Stimulated activated CD4-positive, alpha-beta T cell treated with anti-CD3 and anti-CD28 coated beads, Interleukin-2, amount 100 ng/mL, for 24 hours (primary cell): ENCODE measurements at regions not wholly inside any gene's neighbourhood (a gene's known extent, or its start where the extent isn't known, plus 50 kb on each side); places are given as distances from the start of the nearest gene placed in this dataset.

ENCODE experiments used
- DNase-seq, 2 donors: peaks; one replicate each; pipeline ENCODE4 v3.0.0-alpha.2; 2020

- DNase-seq = no peak
Observed at GRCh38 chr6:132868057-132868456, 53.7 kb downstream of the RPS12 start.

- no peak for DNase-seq
Observed at GRCh38 chr6:132872923-132873322, 58.6 kb downstream of the RPS12 start.

DNA sequence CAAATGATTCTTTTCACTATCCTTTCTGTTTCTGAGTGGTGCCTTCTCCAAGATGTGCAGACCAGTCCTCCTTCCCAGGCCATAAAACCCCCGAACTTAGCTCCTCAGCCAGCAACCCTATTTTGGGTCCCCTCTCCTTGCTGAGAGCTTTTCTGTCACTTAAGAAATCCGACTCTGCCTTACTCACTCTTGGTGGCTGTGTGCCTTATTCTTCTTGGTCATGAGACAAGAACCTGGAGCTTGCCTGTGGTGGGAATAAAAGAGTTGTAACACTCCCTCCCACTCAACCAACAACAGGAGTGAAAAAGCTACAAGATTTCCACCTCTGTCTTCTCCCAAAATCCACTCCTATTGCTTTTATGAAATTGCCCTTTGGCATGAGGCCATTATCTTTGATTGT is 62.6 kb downstream of the RPS12 start:
- no peak for DNase-seq

DNA sequence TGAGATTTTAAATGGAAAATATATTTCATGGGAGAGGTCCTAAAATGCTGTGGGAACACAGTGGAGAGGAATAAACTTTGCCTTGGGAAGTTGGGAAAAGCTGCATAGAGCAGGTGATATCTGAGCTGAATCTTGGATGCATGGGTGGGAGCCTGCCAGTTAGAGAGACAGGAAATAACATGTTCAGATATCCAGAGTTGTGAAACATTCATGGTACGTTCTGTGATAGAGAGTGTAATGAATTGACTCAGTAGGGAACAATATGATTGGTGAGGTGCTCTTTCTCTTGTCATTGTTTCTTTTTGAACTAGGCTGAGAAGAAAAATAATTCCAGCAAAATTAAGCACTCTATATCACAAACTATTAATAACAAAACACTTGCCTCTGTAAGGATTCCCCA is 72.8 kb downstream of the RPS12 start:
- DNase-seq = no peak

GRCh38 chr6:132888701-132889100 is 74.3 kb downstream of the RPS12 start:
- no peak for DNase-seq

- no peak for DNase-seq
Observed at GRCh38 chr6:132892929-132893771, 78.8 kb downstream of the RPS12 start.

GRCh38 chr6:132893772-132894490 is 79.6 kb downstream of the RPS12 start:
- DNase-seq = no peak

- DNase-seq = no peak
Observed at GRCh38 chr6:132898376-132898775, 84.0 kb downstream of the RPS12 start.

GRCh38 chr6:132900849-132901248 is 86.5 kb downstream of the RPS12 start:
- DNase-seq = no peak

DNA sequence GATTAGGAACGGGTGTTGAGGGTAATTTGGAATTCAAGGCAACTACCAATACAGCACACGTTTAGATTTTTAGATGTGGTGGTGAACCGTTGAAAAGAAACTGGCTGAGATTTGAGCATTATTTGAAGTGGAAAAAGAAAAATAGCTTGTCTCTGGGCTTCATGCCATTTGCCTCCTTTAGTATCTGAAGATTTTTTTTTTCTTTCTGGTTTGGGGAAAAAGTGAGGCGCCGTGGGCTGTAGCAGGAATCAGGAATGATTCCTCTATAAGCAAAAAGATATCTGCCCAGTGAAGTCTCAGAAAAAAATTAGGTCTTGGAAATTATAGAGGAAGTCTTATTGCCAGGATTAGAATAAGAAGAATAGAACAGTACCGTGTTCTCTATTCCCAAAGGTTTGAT is 88.5 kb downstream of the RPS12 start:
- no peak for DNase-seq

- no peak for DNase-seq
Observed at GRCh38 chr6:132907231-132907630, 92.9 kb downstream of the RPS12 start.

DNA sequence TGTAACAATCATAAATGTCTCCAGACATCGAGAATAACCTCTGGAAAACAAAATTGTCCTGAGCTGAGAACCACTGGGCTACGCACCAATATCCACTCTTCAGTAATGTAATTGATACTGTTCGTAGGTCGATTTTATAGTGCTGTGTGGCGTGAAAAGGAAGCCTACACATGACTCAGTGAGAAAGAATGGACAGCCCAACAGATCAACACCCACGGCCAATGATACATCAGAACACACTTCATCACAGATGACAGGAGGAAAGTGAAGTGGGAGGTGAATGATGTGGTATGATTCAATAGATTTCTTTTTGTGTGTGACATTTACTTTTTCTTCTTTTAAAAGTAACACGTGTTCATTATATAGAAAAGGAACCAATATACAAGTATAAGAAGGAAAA is 93.5 kb downstream of the RPS12 start:
- DNase-seq = no peak

GRCh38 chr6:132909742-132910141 is 95.4 kb downstream of the RPS12 start:
- DNase-seq = no peak

DNA sequence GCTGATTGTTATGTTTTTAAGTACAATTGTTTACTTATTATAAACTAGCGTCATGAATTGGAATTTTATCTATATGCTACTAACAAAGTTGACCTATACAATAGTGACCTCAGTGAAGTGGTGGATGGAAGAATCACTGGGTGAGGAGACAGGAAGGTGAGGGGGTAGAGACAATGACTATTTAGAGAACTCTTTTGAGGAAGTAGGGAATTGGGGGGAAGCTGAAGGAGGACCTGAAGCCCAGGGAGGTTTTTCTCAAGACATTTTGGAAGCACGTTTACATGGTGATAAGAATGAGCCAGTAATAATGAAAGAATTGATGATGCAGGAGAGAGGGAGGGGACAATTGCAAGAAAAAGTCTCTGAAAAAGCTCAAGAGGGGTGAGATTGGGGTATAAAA is 96.4 kb downstream of the RPS12 start:
- no peak for DNase-seq

DNA sequence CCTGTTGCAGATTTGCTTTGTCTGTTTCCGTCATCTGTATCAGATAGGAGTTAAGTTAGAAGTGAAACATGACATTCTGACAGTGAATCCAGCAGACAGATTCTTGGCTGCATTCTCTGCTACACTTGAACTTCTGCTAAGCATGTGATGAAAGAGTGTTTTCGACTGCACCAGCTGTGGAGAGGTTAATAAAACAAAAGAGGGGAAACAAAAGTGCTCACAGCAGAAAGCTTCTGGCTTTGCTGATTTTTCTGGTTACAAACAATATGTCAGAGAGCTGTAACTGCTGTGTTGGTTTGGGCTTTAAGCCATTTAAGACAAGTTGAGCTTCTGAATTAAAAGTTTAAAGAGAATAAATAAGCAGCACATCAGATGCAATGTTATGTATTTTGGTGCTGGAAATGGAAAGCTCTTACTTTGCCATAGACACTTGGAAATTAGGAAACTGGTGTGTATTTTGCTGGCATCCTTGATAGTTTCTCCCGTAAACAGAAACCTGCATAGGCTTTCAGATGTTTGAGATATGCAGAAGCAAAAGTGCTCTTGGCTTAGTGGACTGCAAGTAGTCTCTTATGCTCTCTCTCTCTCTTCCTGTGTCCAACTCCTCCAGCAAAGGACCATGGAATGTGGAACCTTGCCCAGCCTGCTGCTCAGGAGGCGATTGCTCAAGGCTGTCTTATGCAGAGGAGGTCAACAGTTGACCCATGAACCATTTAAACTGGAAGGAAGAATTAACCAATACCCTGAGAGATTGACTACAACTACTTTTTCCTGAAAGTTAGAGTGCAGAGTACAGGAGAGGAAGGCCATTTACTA is 104.9 kb downstream of the RPS12 start:
- DNase-seq = no peak

GRCh38 chr6:132927713-132928112 is 113.3 kb downstream of the RPS12 start:
- no peak for DNase-seq

DNA sequence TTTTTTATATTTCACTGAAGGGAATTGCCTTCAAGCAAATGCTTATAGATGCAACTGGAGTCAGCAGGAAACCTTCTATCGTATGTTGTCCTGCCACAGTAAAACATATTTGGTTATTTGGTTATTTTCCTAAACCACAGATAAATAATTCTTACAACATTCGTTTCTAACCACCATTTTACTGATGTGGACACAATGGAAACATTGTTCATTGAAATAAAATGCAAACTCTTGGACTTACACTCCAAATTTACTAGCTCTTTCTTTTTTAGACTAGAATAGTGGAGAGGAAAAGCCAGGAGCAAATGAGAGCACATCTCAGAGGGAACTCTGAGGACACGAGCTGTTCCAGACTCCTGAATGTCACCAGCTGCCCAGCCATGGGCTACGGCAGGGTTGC is 114.8 kb downstream of the RPS12 start:
- no peak for DNase-seq

DNA sequence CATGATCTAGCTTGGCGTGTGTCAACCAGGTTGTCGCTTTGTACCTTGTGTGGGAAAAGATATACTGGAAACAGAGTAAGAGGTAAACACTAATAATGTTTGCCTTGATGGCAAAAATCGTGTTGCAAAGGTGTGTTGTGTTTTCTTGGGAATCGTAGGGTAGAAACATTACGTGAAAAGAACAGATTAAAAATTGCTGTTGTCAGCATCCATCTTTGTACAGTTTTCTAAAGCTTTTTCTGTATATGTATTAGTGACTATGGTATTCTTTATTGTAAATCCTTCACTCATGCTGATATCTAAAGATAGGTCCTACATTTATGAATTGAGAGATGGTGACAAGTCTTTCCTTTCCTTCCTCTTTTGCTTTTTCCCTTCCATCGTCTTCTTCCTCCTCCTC is 116.9 kb downstream of the RPS12 start:
- no peak for DNase-seq

DNA sequence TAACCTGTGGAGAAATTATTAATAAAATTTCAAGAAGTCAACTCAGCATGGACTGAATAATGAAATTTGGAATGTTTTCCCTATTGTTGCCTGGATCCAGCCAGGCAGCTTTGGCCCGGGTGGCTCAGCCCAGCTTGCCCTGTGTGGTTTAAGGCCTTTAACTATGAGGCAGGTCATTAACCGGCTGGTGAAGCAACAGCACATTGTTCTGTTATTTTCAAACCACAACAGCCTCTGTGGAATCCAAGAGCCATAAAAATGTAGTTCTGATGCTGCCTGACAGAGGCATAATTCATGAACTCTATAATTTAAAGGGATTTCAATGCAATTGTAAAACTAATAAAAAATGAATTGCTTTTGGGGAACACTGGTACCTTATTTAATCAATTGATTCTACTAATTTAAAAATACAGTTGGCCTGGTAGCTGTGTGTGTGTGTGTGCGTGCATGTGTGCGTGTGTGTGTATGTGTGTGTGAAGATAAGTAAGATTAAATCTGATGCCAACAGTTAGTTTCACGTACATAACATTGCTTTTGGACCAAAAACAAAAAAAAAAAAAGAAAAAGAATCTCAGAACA is 117.7 kb downstream of the RPS12 start:
- DNase-seq = no peak

- DNase-seq = no peak
Observed at GRCh38 chr6:132932588-132932987, 118.2 kb downstream of the RPS12 start.

GRCh38 chr6:132933090-132933489 is 118.7 kb downstream of the RPS12 start:
- no peak for DNase-seq

DNA sequence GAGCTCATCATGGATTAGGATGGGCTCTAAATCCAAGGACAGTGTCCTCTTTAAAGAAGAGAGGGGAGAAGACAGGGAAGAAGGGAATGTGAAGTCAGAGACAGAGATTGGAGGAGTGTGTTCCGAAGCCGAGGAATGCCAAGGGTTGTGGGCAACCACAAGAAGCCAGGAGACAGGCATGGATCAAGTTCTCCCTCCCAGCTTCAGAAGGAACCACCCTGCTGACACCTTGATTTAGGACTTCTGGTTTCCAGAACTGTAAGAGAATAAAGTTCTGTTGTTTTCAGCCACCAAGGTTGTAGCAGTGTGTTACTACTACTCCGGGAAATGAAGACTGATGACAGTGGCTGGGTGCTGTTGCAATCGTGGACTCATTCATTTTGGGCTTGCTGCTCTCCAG is 120.1 kb downstream of the RPS12 start:
- no peak for DNase-seq

DNA sequence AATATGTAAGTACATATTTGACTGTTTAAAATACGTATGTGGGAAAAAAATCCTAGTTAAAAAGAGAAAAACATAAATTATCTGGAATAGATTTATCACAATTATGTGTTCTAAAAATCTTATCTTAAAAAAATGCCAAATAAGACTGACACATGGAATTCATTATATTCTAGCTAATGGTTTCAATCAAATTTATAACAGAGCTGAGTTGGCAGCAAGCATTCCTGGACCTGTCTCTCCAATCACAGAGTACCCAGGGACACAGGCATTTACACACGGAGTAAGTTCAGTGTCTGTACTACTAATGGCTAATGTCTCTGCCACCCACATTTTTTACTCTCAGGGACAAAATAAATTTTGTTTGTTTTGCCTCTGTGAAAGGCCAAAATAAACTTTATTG is 122.3 kb downstream of the RPS12 start:
- no peak for DNase-seq
